Gastroesophageal sphincter (tissue), 3 donors: ENCODE measurements at regions not wholly inside any gene's neighbourhood (a gene's known extent, or its start where the extent isn't known, plus 50 kb on each side); places are given as distances from the start of the nearest gene placed in this dataset.

ENCODE experiments used
- EP300 ChIP-seq: sonication (generic); formaldehyde crosslinking; IDR thresholded peaks from one replicate; pipeline ENCODE4 v1.6.1; 2017; ENCODE audit warnings: antibody characterized with exemption, mild to moderate bottlenecking
- POLR2A ChIP-seq, 2 donors: fragments of 450-650 bp; IDR thresholded peaks; one replicate each; pipeline ENCODE4 v1.6.1; 2017; ENCODE audit warnings: antibody characterized with exemption in 2 of 2, mild to moderate bottlenecking in 2 of 2, moderate library complexity in 1 of 2
- POLR2AphosphoS5 ChIP-seq: sonication (generic); formaldehyde crosslinking; IDR thresholded peaks from one replicate; pipeline ENCODE4 v1.6.1; 2017; ENCODE audit warnings: antibody characterized with exemption
- TF ChIP-seq, protein P1 (sequence below), 4 experiments: fragments of 200-600 bp in 2 of 4; fragments of 450-650 bp in 2 of 4; sonication (generic) in 1 of 4; IDR thresholded peaks; one replicate each; pipeline ENCODE4 v1.5.1; 2017 to 2019; ENCODE audit warnings: antibody characterized with exemption in 4 of 4, mild to moderate bottlenecking in 2 of 4, moderate library complexity in 2 of 4

DNA sequence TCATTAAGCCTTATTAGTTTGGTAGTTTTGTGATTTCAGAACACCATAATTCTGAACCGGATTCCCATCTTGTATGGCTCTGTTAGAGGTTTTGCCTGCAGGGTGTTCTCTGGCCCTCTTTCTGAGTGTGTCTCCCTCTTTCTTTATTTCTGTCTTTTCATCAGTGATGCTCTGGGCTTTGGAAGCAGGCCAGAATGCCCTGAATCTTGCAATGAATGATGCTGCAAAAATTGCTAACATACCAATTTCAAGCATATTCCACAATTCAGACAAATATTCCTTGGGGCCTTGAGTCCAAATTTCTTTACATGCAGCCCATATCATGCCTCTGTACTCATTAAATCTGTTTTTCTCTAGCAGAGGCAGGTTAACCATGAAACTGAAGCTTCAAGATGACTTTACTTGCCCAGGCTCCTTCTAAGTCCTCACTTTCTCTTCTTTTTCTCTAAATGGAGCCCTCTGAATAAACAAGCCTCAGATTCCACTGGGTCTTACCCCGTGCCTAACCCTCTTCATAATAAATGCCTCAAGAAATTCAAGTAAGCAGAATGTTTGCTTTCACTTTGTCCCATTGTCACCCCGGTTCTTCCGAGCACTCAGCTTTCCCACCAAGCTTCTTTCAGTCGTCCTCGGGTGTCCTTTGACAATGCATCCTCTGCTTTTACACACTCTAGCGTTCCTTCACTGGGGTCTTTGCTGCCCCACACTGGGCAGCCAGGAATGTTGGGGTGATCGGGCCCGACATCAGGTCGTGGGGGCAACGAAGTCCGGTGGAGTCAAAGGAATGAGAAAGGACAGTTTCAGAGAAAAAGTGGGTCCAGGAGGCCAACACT is 78.8 kb upstream of the SLC38A4 start:
- TF ChIP-seq, protein P1, sequence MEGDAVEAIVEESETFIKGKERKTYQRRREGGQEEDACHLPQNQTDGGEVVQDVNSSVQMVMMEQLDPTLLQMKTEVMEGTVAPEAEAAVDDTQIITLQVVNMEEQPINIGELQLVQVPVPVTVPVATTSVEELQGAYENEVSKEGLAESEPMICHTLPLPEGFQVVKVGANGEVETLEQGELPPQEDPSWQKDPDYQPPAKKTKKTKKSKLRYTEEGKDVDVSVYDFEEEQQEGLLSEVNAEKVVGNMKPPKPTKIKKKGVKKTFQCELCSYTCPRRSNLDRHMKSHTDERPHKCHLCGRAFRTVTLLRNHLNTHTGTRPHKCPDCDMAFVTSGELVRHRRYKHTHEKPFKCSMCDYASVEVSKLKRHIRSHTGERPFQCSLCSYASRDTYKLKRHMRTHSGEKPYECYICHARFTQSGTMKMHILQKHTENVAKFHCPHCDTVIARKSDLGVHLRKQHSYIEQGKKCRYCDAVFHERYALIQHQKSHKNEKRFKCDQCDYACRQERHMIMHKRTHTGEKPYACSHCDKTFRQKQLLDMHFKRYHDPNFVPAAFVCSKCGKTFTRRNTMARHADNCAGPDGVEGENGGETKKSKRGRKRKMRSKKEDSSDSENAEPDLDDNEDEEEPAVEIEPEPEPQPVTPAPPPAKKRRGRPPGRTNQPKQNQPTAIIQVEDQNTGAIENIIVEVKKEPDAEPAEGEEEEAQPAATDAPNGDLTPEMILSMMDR (IDR thresholded peaks at IDR 0.05), result no peak
- no peak for TF ChIP-seq POLR2AphosphoS5
- TF ChIP-seq POLR2A (IDR thresholded peaks at IDR 0.05), result no peak
- no peak for TF ChIP-seq EP300
